GM04504 (cell line): ENCODE measurements at regions not wholly inside any gene's neighbourhood (a gene's known extent, or its start where the extent isn't known, plus 50 kb on each side); places are given as distances from the start of the nearest gene placed in this dataset.
"Not testable (repeated sequence)": the region's sequence is repeated elsewhere in the genome, so short reads cannot be mapped to it uniquely, and the experiment has no call there.

Experiments used
- DNase-seq: peaks from one replicate; pipeline ENCODE4 v3.0.0-alpha.2; 2012; ENCODE audit warnings: low read depth

- DNase-seq = not testable (repeated sequence)
Observed at GRCh38 chr12:131344715-131345520, 366.0 kb upstream of the SFSWAP start.

GRCh38 chr12:131345521-131346436 is 365.1 kb upstream of the SFSWAP start:
- no peak for DNase-seq

- no peak for DNase-seq
Observed at GRCh38 chr12:131346555-131347344, 364.1 kb upstream of the SFSWAP start.

- no peak for DNase-seq
Observed at GRCh38 chr12:131347345-131347714, 363.6 kb upstream of the SFSWAP start.

- DNase-seq = no peak
Observed at GRCh38 chr12:131347732-131348131, 363.2 kb upstream of the SFSWAP start.

- DNase-seq = no peak
Observed at GRCh38 chr12:131348231-131348630, 362.7 kb upstream of the SFSWAP start.

- DNase-seq = no peak
Observed at GRCh38 chr12:131348646-131349045, 362.2 kb upstream of the SFSWAP start.

GRCh38 chr12:131349397-131350127 is 361.3 kb upstream of the SFSWAP start:
- DNase-seq = no peak

- no peak for DNase-seq
Observed at GRCh38 chr12:131350943-131351318, 360.0 kb upstream of the SFSWAP start.

- no peak for DNase-seq
Observed at GRCh38 chr12:131351319-131352028, 359.4 kb upstream of the SFSWAP start.

- DNase-seq = no peak
Observed at GRCh38 chr12:131352296-131352900, 358.5 kb upstream of the SFSWAP start.

GRCh38 chr12:131353376-131353775 is 357.5 kb upstream of the SFSWAP start:
- no peak for DNase-seq

GRCh38 chr12:131353826-131354225 is 357.1 kb upstream of the SFSWAP start:
- DNase-seq = no peak

GRCh38 chr12:131355361-131356245 is 355.3 kb upstream of the SFSWAP start:
- no peak for DNase-seq

GRCh38 chr12:131356485-131357184 is 354.3 kb upstream of the SFSWAP start:
- DNase-seq = no peak

- DNase-seq = no peak
Observed at GRCh38 chr12:131357185-131357747, 353.6 kb upstream of the SFSWAP start.

- no peak for DNase-seq
Observed at GRCh38 chr12:131357920-131358319, 353.0 kb upstream of the SFSWAP start.
